Nucleus accumbens (tissue), 56 donors: ENCODE measurements at regions not wholly inside any gene's neighbourhood (a gene's known extent, or its start where the extent isn't known, plus 50 kb on each side); places are given as distances from the start of the nearest gene placed in this dataset.

Experiments used
- DNase-seq, 56 donors: peaks; one replicate each; lab custom pipeline; 2025; lab: John Stamatoyannopoulos, UW

DNA sequence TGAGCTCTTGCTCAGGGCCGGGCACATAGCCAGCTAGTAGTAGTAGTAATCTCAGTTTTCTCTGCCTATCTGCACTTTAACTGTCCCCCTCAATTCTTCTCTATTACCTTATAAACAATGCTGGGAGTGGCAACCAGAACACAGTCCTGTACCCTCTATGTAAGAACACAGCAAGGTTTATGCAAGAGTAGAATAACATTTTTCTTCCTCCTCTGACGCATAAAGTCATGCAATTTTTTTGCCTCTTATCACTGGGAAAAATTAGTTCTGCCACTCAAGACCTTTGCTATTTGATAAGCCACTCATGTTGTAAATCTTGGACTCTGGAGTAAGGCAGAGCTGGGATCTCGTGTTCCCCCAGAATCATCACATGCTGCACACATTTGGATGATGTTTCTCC lies 200.7 kb upstream of the SOX11 start:
- no peak for DNase-seq

DNA sequence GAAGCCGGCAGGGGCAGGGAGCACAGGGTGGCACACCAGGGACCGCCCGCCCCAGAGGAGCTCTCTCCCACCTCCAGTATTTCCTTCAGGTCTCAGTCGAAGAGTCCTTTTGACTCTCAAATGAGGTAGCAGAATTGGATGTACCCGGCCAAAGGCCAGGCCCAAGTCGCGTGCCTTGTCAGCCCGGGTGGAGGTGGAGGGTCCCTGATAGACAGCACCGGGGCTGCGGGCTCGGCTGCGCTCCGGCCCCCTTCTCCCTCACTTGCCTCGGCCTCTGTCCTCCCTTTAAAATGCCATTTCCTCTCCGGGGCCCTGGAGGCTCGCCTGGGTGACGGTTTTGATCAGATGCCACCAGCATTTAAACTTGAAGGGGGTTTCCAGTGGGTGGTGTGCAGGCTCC lies 198.9 kb upstream of the SOX11 start:
- DNase-seq: no peak

DNA sequence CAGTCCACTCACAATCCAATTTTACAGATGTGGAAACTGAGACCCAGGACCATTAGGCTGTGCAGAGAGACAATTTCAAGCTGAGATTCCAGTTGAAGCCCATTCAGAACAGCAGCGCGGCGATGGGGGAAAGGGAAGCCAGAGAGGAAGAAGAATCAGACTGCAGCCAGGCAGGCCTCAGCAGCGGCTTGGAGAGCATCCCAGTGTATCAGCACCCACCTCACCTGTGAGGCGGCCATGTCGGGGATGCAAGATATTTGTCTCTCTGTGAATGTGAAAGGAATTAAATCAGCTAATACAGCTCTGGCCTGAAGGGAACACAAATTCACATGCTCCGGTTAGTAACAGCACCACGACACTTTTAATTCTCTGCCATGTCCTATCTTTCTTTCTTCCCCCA lies 198.0 kb upstream of the SOX11 start:
- DNase-seq: no peak

DNA sequence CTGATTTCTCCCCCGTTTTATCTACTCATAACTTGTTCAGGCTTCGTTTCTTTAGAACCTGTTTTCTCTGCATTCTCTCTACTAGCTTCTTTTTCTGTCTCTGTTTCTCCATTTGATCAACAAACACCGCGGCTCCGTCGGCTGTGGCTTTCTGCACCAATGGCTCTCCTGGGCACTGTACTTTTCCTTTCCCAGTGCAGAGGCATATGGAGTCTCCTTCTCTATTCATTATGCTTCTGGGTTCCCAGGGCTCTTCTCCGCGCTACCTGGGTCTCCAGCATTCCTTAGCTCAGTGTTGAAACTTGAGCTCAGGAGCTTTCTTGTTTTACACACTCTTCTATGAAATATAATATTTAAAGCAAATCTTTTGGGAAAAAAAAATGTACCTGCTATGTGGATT lies 196.6 kb upstream of the SOX11 start:
- DNase-seq: no peak

DNA sequence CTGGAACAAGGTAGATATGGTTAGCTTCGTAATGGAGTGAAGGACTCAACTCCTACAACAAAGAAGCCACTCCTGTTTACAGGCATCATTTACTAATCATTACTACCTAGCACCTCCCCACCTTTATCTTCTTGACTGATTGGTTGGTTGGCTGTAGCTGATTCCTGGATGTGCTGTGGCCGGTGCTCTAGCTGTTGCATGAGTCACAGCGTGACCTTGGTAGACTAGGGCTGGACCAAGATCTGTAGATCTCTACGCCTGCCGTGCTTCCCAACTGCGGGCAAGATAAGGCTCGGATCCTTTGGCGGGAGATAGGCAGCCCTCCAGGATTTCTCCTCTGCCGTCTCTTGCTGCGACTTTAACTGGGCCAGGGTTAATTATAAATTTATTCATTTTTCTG lies 194.3 kb upstream of the SOX11 start:
- no peak for DNase-seq

DNA sequence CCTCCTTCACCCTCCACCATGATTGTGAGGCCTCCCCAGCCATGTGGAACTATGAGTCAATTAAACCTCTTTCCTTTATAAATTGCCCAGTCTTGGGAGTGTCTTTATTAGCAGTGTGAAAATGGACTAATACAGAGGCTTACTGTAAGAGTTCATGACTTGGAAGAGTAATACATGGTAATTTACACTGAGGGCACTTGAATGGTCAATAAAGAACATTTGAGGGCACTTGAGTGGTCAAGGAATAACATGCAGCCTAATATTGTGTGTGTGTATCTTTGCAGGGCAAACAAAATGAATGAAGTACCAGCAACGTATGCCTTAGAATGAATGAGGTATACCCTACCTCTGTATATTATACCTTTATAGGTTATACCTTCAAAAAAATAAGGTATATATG lies 190.4 kb upstream of the SOX11 start:
- DNase-seq: no peak

DNA sequence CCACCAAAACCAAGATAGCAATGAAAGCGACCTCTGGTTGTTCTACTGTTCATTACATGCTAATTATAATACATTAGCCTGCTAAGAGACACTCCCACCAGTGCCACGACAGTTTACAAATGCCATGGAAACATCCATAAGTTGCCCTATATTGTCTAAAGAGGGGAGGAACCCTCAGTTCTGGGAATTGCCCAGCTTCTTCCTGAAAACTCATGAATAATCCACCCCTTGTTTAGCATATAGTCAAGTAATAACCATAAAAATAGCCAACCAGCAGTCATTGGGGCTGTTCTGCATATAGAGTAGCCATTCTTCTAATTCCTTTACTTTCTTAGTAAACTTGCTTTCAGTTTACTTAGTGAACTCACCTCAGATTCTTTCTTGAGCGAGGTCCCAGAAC lies 189.8 kb upstream of the SOX11 start:
- no peak for DNase-seq

DNA sequence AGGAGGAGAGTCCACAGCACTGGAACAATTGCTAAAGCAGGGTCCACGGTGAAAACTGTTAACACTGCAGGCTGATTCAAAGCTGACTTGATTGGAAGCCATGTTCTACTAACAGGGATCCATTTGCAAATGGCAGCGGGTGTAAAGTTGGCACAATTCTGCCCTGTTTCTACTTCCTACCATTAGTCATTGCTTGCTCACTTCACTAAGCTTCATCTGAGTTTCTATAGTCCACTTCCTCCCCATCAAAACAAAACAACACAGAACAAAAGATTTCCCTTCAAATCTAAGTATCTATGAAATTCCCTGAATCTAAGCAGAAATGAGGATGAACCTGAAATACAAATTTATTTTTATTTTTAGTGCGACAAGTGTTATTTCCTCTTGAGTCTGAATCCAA lies 187.4 kb upstream of the SOX11 start:
- DNase-seq: no peak

DNA sequence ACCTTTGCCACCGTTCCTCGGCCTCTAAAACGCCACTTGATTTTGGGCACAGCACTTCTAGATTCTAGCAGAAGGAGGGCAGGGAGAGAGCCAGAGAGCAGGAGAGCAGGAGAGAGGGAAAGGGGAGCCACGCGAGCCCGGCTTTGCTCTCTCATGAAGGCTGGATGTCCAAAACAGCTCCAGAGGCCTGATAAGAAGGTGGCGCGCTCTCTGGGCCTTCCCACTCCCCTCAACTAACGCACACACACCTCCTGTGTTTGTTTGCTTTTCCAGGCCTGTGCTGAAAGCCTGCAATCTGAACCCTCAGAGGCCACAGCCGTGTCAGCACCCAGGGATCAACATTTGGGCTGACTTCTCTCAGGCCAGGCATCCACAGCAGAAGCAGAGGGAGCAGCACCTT lies 184.8 kb upstream of the SOX11 start:
- DNase-seq: no peak

DNA sequence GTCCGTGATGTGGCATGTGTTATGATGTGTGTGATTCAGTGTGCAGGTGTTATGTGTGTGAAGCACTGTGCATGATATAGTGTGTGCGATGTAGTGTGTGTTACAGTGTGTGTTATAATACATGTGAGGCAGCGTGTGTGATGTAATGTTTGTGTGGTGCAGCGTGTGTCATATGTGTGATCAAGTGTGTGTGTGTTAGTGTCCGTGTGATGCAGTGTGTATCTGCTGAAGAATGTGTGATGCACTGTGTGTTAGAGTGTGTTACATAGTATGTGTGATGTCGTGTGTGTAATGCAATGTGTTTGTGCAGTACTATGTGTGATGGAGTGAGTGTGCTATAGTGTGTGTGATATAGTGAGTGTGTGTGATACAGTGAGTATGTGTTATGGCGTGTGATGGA lies 182.8 kb upstream of the SOX11 start:
- no peak for DNase-seq

DNA sequence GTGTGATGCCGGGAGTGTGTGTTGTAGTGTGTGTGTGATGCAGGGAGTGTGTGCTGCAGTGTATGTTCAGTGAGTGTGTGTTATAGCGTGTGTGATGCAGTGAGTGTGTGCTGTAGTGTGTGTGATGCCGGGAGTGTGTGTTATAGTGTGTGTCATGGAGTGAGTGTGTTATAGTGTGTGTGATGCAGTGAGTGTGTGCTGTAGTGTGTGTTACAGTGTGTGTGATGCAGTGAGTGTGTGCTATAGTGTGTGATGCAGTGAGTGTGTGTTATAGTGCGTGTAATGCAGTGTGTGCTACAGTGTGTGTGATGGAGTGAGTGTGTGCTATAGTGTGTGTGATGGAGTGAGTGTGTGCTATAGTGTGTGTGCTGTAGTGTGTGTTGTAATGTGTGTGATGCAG lies 182.1 kb upstream of the SOX11 start:
- DNase-seq: no peak

DNA sequence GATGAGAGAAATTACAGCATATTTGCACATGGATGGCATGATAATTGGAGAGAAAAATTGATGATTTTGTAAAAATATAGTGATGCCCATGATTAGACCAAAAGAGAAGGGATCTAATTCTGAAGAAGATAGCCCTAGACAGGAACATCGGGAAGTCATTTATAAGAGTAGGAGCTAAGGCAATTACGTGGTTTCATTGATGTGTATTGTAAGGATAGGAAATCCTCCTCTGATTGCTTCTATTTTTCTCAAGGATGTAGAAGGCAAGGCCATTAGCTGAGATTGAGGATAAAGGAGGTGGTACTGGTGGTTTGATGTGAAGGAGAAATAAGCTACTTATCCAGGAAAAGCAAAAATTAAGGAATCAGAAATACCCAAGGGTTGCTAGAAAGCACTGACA lies 176.5 kb upstream of the SOX11 start:
- no peak for DNase-seq

DNA sequence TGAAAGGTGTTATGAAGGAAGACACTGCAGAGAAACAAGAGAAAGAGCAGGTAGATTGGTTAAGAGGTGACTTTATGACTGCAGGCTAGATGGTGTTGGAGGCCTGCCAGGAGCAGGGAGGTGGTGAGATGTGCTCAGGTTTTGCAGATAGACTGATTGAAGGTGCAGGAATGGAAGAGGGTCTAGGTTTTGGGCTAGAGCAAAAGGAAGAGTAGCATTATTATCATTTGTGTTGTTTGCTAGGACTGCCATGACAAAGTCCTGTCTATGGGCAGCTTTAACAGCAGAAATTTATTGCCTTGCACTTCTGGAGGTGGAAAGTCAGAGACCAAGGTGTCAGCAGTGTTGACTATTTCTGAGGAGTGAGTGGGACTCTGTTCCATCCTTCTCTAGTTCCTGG lies 172.9 kb upstream of the SOX11 start:
- DNase-seq: no peak

DNA sequence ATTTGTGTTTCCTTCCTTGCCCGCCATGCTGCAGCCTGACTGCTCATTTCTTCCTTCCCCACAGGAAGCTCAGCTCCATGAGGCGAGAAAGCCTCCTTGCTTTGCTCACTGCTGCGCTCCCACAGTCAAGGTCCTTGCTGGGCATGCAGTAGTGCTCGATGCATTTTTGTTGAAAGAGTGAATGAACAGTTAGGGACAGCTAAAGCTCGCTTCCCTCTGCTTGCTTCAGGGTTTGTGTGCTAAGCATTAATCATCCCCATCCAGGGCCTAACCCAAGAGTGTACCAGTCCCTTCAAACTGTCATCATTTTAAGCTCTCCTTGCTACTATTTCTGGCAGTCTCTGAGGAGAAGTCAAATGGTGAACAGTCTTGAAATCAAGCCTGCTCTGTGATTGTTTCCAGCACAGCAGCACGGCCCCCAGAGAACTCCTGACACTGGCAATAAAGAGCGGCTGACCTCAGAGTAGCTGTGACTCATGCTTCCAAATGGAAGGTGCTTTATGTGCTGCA lies 171.7 kb upstream of the SOX11 start:
- peak in 3 of 56 donors; percentile 1 to 9 (median 7) for DNase-seq

DNA sequence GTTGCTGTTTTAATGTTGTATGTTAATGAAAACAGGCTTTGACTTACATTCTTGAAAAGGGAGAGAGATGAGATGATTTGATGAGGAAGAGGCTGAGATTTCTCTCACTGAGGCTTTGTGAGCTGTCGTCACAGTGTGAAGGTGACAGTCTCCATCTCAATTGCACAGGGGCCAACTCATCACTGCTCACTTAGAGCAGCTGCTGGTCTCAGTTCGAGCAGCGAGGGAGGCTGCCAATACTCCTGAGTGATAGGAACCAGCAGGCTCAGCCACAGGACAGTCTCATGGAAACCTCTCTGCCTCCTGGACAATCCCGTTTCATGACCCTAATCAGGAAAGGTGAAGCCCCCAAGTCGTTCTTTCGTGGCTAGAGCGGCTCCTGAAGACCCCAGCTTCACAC lies 170.7 kb upstream of the SOX11 start:
- DNase-seq: no peak

DNA sequence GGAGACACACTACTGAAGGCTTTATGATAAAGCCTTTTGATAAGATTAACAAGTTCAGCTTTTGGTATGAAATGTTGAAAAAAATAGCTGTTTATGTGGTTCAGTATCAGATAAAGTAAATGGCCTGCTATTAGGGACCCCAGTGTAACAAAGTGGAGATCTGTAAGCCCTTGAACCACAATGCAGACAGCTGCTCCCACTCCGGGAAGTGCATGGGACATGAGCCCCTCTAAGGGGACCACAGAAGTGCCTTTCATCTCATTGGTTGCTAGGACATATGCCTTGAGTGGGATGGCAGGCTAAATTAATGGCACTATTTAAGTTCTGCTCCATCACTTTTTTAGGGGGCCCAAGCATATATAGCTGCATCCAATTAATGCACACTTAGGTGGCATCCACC lies 167.6 kb upstream of the SOX11 start:
- no peak for DNase-seq

DNA sequence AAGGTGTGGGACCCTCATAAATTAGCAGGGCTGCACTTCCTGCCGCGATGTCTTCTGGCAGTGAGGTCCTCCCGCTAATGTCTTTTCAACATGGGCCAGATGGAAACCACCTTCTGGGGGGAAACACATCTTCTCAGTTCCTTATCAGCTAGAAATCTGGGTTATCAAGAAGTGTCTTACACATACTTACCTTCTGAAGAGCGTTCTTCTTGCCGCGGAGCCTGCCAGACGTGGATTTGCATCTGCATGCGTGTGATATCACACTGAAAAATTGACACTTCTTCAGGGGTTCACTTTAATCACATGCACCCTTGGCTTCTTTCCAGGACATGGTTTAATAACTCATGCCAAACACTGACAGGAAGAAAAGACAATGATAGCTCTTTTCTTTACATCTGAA lies 163.5 kb upstream of the SOX11 start:
- no peak for DNase-seq

DNA sequence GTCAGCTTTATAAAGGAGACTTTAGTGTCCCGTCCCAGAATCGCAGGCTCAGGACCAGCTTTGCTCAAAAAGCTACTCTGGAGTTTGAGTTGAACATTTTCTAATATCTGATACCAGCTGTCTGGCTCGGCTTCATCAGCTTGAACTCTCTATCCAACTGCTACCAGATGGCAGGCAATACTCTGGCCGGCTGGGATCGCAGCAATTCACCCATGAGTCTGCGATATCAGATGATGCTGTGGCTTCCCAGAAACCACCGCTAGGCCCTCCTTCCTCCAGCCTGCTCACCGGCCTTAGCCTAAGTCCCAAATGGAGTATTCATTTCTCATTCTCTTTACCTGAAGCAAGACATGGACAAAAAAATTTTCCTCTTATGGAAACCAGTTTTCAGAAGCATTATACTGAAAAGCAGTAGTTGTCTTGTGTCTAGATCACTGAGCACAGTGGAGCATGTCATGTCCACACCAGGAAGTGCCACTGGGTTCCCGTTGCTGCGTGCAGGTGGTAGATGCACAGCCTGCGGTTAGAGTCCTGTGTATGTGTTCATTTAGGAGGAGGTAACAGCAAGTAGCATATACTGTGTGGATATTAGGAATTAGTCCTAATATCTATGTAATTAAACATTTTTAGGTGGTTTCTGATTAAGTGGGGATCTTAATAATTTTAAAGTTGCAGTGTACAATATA lies 162.0 kb upstream of the SOX11 start:
- no peak for DNase-seq

DNA sequence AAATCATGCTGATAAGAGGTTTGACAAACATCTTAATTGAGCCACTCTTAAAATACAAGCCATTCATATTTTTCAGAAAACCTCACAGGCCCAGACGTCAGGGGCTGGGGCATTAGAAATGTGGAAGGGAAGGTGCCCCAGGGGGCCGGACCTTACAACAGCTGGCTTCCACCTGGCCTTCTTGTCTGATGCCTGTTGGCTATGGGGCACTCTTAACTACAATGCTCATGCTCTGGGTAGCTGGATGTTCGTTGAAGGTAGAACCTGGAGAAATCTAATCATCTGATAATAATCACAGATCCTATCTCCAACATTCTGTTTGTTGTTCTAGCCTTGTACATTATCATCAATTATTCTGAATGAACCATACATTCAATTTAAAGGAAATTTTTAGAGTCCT lies 156.9 kb upstream of the SOX11 start:
- DNase-seq: no peak

DNA sequence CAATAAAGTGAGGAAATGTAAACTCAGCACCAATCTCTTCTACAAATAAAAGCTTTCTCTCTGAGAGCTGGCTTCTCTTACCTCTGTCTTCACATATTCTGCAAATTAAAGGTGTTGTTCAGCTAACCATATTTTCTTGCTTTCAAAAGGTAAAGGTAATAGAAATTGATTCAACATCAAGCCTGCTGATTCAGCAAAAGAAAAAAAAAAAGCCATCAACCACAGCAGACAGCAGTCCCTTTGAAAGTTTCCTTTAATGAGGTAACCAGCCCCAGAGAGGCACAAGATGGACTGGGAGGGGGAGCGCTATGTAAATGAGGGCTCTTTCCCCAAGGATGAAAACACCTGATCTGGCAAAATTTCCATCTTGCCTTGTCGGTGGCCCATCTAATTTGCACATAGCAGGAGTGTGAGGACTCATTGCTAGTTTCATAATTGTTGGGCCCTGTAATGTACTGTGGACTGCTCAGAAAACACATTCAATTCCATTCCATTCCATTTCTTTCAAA lies 154.9 kb upstream of the SOX11 start:
- DNase-seq: no peak

DNA sequence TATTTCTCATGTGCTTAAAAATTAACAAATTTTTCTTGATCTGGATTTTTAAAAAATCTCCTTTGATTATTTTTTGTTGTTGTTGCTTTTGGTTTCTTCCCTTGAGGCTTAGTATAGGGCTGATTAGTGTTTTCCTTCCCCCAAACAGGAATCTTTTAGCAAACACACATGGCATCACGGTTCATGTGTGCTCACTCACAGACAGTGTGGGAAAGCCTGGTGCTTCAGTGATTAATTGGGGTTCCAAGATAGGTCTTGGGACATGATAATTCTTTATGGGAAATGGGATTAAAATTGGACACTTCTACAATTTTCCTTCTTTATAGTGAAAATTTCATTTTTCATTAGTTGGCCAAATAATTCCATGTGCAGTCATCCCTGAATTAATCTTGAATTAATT lies 153.9 kb upstream of the SOX11 start:
- no peak for DNase-seq

DNA sequence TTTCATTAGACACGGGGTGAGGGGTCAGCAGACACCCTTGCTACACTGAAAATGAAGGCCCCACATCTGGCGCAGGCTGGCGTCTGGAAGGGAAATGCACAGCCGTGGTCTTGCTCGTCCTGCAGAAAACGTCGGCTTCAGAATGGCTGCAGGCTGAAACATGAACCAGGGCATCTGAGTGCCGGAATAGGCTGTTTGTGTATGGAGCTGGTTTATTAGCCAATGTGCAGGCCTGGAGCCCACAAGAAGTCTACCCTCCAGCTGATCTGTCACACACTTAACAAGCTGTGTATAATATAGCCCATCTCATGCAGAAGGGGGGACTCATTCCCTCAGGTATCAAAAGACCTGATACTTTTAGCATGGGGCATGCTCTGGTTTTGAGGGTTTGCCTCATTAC lies 153.4 kb upstream of the SOX11 start:
- DNase-seq: no peak
